ENCODE measurements at regions not wholly inside any gene's neighbourhood (a gene's known extent, or its start where the extent isn't known, plus 50 kb on each side); places are given as distances from the start of the nearest gene placed in this dataset.

GRCh38 chr7:18401757-18402156 lies 93.8 kb upstream of the HDAC9 start:
- no peak for TF ChIP-seq Cebpa-rat (IDR thresholded peaks at IDR 0.05)
- no peaks in the 10 kb centered on the region; a peak in 1 of 22 replicates for H3K9me3 ChIP-seq (replicated peaks in 1 of 11)
- H3K36me3 ChIP-seq = no peaks in the 10 kb centered on the region
- H3K9ac ChIP-seq = peak overlapping the region in 1 of 11 experiments; percentile 39; a peak in 1 of 22 replicates
- H3K27me3 ChIP-seq = no peaks in the 10 kb centered on the region
- H4K20me1 ChIP-seq = no peaks in the 10 kb centered on the region
- H3K4me3 ChIP-seq = no peak overlapping the region
- H3K4me2 ChIP-seq = peak overlapping the region in 7 of 11 experiments; percentile 6 to 84 (median 57); a peak in 12 of 22 replicates
- peak overlapping the region in 4 of 11 experiments; percentile 38 to 64 (median 56); a peak in 5 of 22 replicates for H3K27ac ChIP-seq
- peaks cover 18 to 51% (median 32%) of the 10 kb centered on the region in 10 experiments for H3K4me1 ChIP-seq

GRCh38 chr7:18402488-18403183 lies 92.9 kb upstream of the HDAC9 start:
- H3K9ac ChIP-seq = peak overlapping the region in 1 of 11 experiments; percentile 39; a peak in 1 of 22 replicates
- H3K4me1 ChIP-seq = peaks cover 18 to 51% (median 32%) of the 10 kb centered on the region in 10 experiments
- H3K27me3 ChIP-seq = no peaks in the 10 kb centered on the region
- H4K20me1 ChIP-seq = no peaks in the 10 kb centered on the region
- TF ChIP-seq Cebpa-rat (IDR thresholded peaks at IDR 0.05) = no peak
- H3K9me3 ChIP-seq (replicated peaks in 1 of 11) = no peaks in the 10 kb centered on the region; a peak in 1 of 22 replicates
- no peaks in the 10 kb centered on the region for H3K36me3 ChIP-seq
- H3K4me2 ChIP-seq = peak overlapping the region in 6 of 11 experiments; percentile 6 to 84 (median 59); a peak in 10 of 22 replicates
- H3K4me3 ChIP-seq = no peak overlapping the region
- peak overlapping the region in 4 of 11 experiments; percentile 38 to 64 (median 56); a peak in 4 of 22 replicates for H3K27ac ChIP-seq

GRCh38 chr7:18405726-18406125 lies 89.8 kb upstream of the HDAC9 start:
- Histone ChIP-seq H3K4me2 (peak overlapping the region; percentile 22 to 81 (median 63); a peak in 21 of 22 replicates), H4K20me1 (no peaks in the 10 kb centered on the region), H3K9ac (peak overlapping the region in 2 of 11 experiments; percentile 9 to 15; a peak in 1 of 22 replicates), H3K9me3 (replicated peaks in 1 of 11) (no peaks in the 10 kb centered on the region; a peak in 1 of 22 replicates), H3K4me3 (no peak overlapping the region; a peak in 1 of 20 replicates), H3K27me3 (no peaks in the 10 kb centered on the region), H3K36me3 (no peaks in the 10 kb centered on the region), H3K4me1 (peaks cover 16 to 44% (median 28%) of the 10 kb centered on the region in 10 experiments), H3K27ac (peak overlapping the region in 4 of 11 experiments; percentile 12 to 47 (median 24); a peak in 5 of 22 replicates)
- no peak for TF ChIP-seq Cebpa-rat (IDR thresholded peaks at IDR 0.05)

- H4K20me1 ChIP-seq = no peaks in the 10 kb centered on the region
- H3K36me3 ChIP-seq = no peaks in the 10 kb centered on the region
- no peaks in the 10 kb centered on the region; a peak in 1 of 22 replicates for H3K9me3 ChIP-seq (replicated peaks in 1 of 11)
- no peak overlapping the region for H3K9ac ChIP-seq
- H3K27ac ChIP-seq = no peak overlapping the region
- peaks cover 13 to 27% (median 19%) of the 10 kb centered on the region in 10 experiments for H3K4me1 ChIP-seq
- H3K4me3 ChIP-seq = no peak overlapping the region
- H3K4me2 ChIP-seq = no peak overlapping the region
- TF ChIP-seq Cebpa-rat (IDR thresholded peaks at IDR 0.05) = no peak
- H3K27me3 ChIP-seq = no peaks in the 10 kb centered on the region
Measured at GRCh38 chr7:18407385-18407784, 88.2 kb upstream of the HDAC9 start.

GRCh38 chr7:18408461-18408860 lies 87.1 kb upstream of the HDAC9 start:
- no peak overlapping the region for H3K4me2 ChIP-seq
- no peaks in the 10 kb centered on the region for H4K20me1 ChIP-seq
- no peaks in the 10 kb centered on the region for H3K36me3 ChIP-seq
- H3K27ac ChIP-seq = no peak overlapping the region
- peaks cover 12 to 20% (median 18%) of the 10 kb centered on the region in 10 experiments for H3K4me1 ChIP-seq
- H3K4me3 ChIP-seq = no peak overlapping the region
- no peak overlapping the region for H3K9ac ChIP-seq
- no peak for TF ChIP-seq Cebpa-rat (IDR thresholded peaks at IDR 0.05)
- no peaks in the 10 kb centered on the region; a peak in 1 of 22 replicates for H3K9me3 ChIP-seq (replicated peaks in 1 of 11)
- H3K27me3 ChIP-seq = no peaks in the 10 kb centered on the region

- Histone ChIP-seq H3K4me2 (no peak overlapping the region), H3K27me3 (no peaks in the 10 kb centered on the region), H3K4me3 (no peak overlapping the region), H3K9ac (no peak overlapping the region), H4K20me1 (no peaks in the 10 kb centered on the region), H3K9me3 (replicated peaks in 1 of 11) (no peaks in the 10 kb centered on the region; a peak in 1 of 22 replicates), H3K4me1 (peaks cover 12 to 20% (median 18%) of the 10 kb centered on the region in 10 experiments), H3K36me3 (no peaks in the 10 kb centered on the region), H3K27ac (no peak overlapping the region)
- no peak for TF ChIP-seq Cebpa-rat (IDR thresholded peaks at IDR 0.05)
Measured at GRCh38 chr7:18408868-18409267, 86.7 kb upstream of the HDAC9 start.

GRCh38 chr7:18413447-18413846 lies 82.1 kb upstream of the HDAC9 start:
- Histone ChIP-seq H3K4me2 (no peak overlapping the region), H3K4me3 (no peak overlapping the region), H3K4me1 (no peaks in the 10 kb centered on the region), H3K9me3 (replicated peaks in 1 of 11) (no peaks in the 10 kb centered on the region), H3K36me3 (no peaks in the 10 kb centered on the region), H3K9ac (no peak overlapping the region), H4K20me1 (no peaks in the 10 kb centered on the region), H3K27ac (no peak overlapping the region), H3K27me3 (no peaks in the 10 kb centered on the region)
- TF ChIP-seq Cebpa-rat (IDR thresholded peaks at IDR 0.05) = no peak

GRCh38 chr7:18414885-18415284 lies 80.7 kb upstream of the HDAC9 start:
- no peaks in the 10 kb centered on the region for H3K4me1 ChIP-seq
- TF ChIP-seq Cebpa-rat (IDR thresholded peaks at IDR 0.05) = no peak
- H3K36me3 ChIP-seq = no peaks in the 10 kb centered on the region
- no peak overlapping the region for H3K27ac ChIP-seq
- H3K27me3 ChIP-seq = no peaks in the 10 kb centered on the region
- no peaks in the 10 kb centered on the region for H4K20me1 ChIP-seq
- H3K4me2 ChIP-seq = no peak overlapping the region
- no peak overlapping the region for H3K9ac ChIP-seq
- no peak overlapping the region for H3K4me3 ChIP-seq
- no peaks in the 10 kb centered on the region for H3K9me3 ChIP-seq (replicated peaks in 1 of 11)

- no peak overlapping the region for H3K9ac ChIP-seq
- H3K4me2 ChIP-seq = no peak overlapping the region
- no peak overlapping the region for H3K4me3 ChIP-seq
- H3K36me3 ChIP-seq = no peaks in the 10 kb centered on the region
- H4K20me1 ChIP-seq = 0 out of 22 replicates have a peak, but pooled peaks cover 0 to 3% (median 0%) of the 10 kb centered on the region in 11 experiments
- H3K27ac ChIP-seq = no peak overlapping the region
- H3K27me3 ChIP-seq = no peaks in the 10 kb centered on the region
- H3K4me1 ChIP-seq = peaks cover 0 to 9% (median 7%) of the 10 kb centered on the region in 10 experiments; a peak in 13 of 20 replicates
- no peaks in the 10 kb centered on the region for H3K9me3 ChIP-seq (replicated peaks in 1 of 11)
- no peak for TF ChIP-seq Cebpa-rat (IDR thresholded peaks at IDR 0.05)
Measured at GRCh38 chr7:18416988-18417387, 78.6 kb upstream of the HDAC9 start.
